Stimulated activated naive CD8-positive, alpha-beta T cell treated with anti-CD3 and anti-CD28 coated beads, Interleukin-15, amount 100 ng/mL, for 72 hours (primary cell): ENCODE measurements at regions not wholly inside any gene's neighbourhood (a gene's known extent, or its start where the extent isn't known, plus 50 kb on each side); places are given as distances from the start of the nearest gene placed in this dataset.
"Not testable (repeated sequence)": the region's sequence is repeated elsewhere in the genome, so short reads cannot be mapped to it uniquely, and the experiment has no call there.

Experiments
- ATAC-seq: fragments of 150-1000 bp; cut with Tn5 transposase; 2 replicates; pipeline ENCODE4 v1.10.0; 2021; ENCODE audit warnings: mild to moderate bottlenecking, moderate library complexity
- DNase-seq, 2 donors: peaks; one replicate each; pipeline ENCODE4 v3.0.0; 2021 to 2022
- H3K27ac Mint-ChIP-seq, 2 donors: one replicate each; pipeline ENCODE4 v1.8.0; 2022; ENCODE audit warnings: mild to moderate bottlenecking in 2 of 2, mixed read lengths in 2 of 2, moderate library complexity in 2 of 2
- H3K27me3 Mint-ChIP-seq: one replicate; pipeline ENCODE4 v1.8.0; 2022; ENCODE audit warnings: mixed read lengths
- H3K4me1 Mint-ChIP-seq: one replicate; pipeline ENCODE4 v1.8.0; 2022; ENCODE audit warnings: mild to moderate bottlenecking, mixed read lengths
- H3K4me3 Mint-ChIP-seq, 2 donors: one replicate each; pipeline ENCODE4 v1.8.0; 2022; ENCODE audit warnings: mild to moderate bottlenecking in 2 of 2, mixed read lengths in 2 of 2, moderate library complexity in 1 of 2
- H3K9me3 Mint-ChIP-seq, 2 donors: one replicate each; pipeline ENCODE4 v1.8.0; 2022; ENCODE audit warnings: mixed read lengths in 2 of 2

DNA sequence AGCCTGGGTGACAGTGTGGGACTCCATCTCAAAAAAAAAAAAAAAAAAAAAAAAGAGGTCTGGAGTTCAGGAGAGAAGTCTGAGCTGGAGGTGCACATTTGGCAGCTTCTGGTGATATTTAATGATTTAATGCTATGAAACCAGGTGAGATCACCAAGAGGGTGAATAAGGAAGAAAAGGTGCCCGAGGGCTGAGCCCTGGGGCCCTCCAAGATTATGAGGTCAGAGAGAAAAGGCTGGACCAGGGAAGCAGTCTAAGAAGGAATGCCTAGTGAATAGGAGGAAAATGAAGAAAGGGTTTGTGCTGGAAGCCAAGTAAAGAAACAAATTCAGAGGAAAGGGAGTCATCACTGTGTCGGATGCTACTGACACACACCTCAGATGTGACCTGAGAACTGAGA lies 88.0 kb upstream of the PELI1 start:
- no peak for ATAC-seq
- Mint-ChIP-seq H3K27ac (no peak overlapping the region), H3K27me3 (peaks cover 15% of the 10 kb centered on the region), H3K4me1 (peaks cover 14% of the 10 kb centered on the region), H3K9me3 (no peaks in the 10 kb centered on the region), H3K4me3 (no peak overlapping the region)
- no peak for DNase-seq

DNA sequence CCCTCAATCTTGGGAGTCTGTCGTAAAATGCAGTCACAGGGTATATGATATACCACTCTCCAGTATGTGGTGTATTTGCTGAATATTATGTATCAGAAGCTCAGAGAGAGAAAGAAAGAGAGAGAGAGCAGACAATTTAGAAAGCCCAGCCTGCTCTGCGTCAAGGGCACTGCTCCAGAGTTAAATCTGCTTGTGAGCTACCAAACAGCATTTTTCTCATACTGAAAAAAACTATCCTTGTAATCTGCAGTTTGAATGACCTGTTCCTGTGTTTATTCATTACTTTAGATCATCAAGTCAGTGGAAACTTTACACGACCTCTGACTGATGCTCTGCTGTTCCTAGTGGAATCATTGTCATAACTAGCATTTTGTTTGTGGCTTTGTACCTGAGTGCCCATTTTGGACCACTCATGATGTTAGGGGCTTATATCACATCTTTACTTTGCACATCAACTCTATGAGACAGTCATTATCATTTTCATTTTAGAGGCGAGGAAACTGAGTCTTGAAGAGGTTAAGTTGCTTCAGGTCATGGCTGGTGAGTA lies 89.2 kb upstream of the PELI1 start:
- Mint-ChIP-seq H3K9me3 (no peaks in the 10 kb centered on the region), H3K4me3 (no peak overlapping the region), H3K4me1 (peaks cover 13% of the 10 kb centered on the region), H3K27me3 (peaks cover 15% of the 10 kb centered on the region), H3K27ac (no peak overlapping the region)
- DNase-seq (no peak), ATAC-seq (no peak)

DNA sequence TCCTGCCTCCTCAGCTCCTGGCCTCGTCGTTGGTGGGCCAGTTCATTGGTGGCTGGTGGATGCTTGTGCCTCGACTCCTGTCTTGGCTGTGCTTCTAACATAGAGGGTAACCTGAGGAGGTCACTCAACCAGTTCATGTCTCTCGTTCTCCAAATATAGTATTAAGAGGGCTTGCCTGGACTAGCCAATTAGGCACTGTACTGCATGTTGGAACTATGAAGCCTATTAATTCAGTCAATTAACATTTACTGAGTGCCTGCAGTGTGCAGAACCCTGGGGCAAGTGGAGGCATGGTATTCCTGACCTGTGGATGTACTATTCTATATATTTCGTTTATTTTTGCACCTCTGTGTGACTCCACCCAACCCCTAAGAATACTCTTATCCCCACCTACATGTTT lies 89.9 kb upstream of the PELI1 start:
- Mint-ChIP-seq H3K27me3 (peaks cover 15% of the 10 kb centered on the region), H3K9me3 (no peaks in the 10 kb centered on the region), H3K4me3 (no peak overlapping the region), H3K27ac (no peak overlapping the region), H3K4me1 (peaks cover 8% of the 10 kb centered on the region)
- DNase-seq (no peak), ATAC-seq (no peak)

DNA sequence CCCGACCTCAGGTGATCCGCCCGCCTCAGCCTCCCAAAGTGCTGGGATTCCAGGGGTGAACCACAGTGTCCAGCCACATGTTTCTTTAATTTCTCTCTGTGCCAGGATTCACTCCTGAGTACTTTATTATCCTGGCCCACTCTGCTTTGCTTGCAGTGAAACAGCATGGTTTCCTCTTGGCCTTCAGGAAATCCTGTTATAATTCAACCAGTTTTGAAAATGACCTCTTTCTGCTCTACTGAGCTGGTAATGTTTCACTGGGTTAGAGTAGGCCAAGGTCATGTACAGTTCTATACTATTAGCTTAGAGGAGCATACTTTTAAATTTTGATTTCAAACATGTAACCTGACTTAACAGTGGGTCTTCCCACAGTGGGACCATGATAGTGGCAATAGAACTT lies 90.6 kb upstream of the PELI1 start:
- ATAC-seq (no peak), DNase-seq (no peak)
- no peaks in the 10 kb centered on the region for H3K9me3 Mint-ChIP-seq
- H3K4me1 Mint-ChIP-seq = peaks cover 8% of the 10 kb centered on the region
- no peak overlapping the region for H3K27ac Mint-ChIP-seq
- peaks cover 9% of the 10 kb centered on the region for H3K27me3 Mint-ChIP-seq
- H3K4me3 Mint-ChIP-seq = no peak overlapping the region

DNA sequence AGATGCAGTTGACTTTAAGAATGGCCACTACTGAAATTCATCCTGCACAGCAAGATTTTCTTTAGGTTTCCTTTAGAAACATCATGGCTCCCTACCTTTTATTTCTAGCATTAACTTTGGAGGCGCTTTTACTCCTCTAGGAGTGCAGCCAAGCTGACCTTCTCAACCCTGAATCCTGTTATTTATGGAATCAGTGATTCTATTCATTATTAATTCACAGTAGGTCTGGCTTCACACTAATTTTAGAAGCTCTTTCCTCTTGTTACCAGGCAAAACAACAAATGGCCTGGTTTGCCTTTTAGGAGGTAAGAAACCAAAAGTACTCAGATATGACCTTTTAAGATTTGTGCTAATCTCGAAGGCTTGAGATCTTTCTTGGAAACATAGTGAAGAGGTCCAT lies 93.0 kb upstream of the PELI1 start:
- Mint-ChIP-seq H3K4me1 (peaks cover 8% of the 10 kb centered on the region), H3K27me3 (no peaks in the 10 kb centered on the region), H3K27ac (no peak overlapping the region), H3K9me3 (peaks cover 0 to 13% of the 10 kb centered on the region in 2 donors), H3K4me3 (no peak overlapping the region)
- no peak for DNase-seq
- ATAC-seq = no peak

DNA sequence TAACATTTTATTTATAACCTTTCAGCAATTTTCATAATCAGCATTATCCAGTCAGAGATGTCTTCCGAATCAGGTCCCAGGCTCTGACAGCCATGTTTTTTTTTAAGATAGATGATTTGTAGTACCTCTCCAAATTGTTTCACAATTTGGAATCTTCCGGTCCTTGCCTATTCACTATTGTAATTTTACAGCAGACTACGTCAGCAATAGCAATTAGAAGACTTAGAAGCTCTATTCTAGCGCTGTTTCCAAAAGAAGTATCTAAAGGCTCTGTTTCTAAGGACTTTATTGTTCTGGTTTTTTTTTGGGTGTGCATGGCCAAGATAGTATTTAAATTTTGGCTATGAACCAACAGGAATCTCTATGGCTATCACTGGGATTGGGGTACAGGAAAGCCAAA lies 94.6 kb upstream of the PELI1 start:
- Mint-ChIP-seq H3K27me3 (no peaks in the 10 kb centered on the region), H3K4me3 (no peak overlapping the region), H3K9me3 (peaks cover 0 to 13% of the 10 kb centered on the region in 2 donors), H3K4me1 (peaks cover 8% of the 10 kb centered on the region), H3K27ac (no peak overlapping the region)
- ATAC-seq = no peak
- no peak for DNase-seq

DNA sequence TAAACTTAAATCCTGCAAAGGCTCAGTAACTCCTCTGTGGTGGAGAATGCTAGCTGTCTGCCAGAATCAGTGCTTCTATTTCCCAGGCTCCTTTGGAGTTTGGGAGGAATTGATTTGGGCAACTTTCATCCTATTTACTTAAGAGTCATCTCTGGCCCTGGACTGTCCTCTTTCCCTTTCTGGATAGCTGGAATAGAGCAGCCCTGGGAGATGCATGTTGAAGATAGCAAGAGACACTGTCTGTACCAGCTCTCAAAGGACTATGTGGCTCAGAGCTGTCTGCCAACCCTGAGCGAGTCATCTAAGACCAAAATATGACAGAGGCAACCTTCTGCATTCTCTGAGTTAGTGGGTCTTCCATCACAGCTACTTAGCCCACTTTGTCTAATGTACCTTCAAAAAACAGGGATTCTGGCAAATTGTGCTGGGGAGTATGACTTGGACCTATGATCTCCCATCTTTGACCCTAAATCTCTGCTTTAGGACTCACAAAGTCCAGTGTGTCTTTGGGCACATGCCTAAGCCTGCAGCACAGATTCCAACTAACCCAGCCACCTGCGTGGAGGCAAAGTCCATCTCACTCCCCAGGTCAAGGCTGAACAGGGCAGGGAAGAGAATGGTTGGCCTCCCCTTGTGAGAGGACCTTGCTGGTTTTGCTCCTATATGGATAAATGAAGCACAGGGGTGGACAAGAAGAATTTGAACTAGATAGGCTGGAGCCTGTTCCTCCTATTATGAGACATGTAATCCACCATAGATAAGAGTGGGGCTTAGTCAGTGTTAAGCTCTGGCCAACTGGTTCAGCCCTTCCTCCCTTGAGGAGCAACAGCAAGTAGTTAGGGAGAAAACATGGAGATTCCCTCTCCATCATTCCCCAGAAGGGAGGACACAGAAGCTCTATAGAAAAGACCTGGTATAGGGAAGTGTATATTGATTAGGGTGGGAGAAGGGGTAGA lies 99.1 kb upstream of the PELI1 start:
- Mint-ChIP-seq H3K9me3 (peaks cover 0 to 13% of the 10 kb centered on the region in 2 donors), H3K27ac (peak overlapping the region in 1 of 2 donors; percentile 3), H3K4me1 (no peaks in the 10 kb centered on the region), H3K27me3 (no peaks in the 10 kb centered on the region), H3K4me3 (no peak overlapping the region)
- DNase-seq (no peak), ATAC-seq (no peak)

DNA sequence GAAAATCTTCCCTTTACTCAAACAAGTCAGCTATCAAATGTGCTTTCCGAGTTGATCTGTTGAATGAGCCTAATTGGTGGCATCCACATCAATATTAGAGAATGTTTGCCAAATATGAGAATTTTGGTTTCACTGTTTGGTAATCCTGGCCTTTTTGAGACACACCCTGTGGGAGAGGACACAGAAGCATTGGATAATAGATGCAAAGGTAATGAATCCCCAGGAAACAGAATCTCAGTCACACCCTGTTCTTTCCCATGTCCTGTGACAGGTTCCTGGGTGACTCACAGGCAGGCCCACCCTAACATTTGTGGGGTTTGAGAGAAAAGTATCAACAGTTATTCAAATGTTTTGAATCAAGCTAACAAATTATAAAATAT lies 99.8 kb upstream of the PELI1 start:
- H3K27me3 Mint-ChIP-seq = no peaks in the 10 kb centered on the region
- DNase-seq (no peak), ATAC-seq (no peak)
- no peaks in the 10 kb centered on the region for H3K4me1 Mint-ChIP-seq
- no peak overlapping the region for H3K4me3 Mint-ChIP-seq
- H3K9me3 Mint-ChIP-seq = peaks cover 0 to 13% of the 10 kb centered on the region in 2 donors
- H3K27ac Mint-ChIP-seq = no peak overlapping the region

DNA sequence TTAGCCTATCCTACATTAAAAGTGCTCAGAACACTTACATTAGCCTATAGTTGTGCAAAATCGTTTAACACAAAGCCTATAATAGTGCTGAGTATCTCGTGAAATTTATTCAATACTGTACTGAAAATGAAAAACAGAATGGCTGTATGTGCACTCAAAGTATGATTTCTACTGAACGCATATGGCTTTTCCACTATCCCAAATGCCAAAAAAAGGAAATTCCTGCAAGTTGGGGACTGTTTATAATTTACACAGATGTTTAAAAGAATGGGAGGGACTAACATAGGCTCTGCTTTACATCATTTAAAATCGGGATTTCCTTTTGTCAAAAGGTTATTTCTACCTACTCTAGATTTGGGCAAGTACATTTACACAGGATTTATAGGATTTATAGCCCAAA lies 101.4 kb upstream of the PELI1 start:
- ATAC-seq = no peak
- Mint-ChIP-seq H3K9me3 (peaks cover 0 to 13% of the 10 kb centered on the region in 2 donors), H3K27me3 (no peaks in the 10 kb centered on the region), H3K4me3 (no peak overlapping the region), H3K27ac (no peak overlapping the region), H3K4me1 (no peaks in the 10 kb centered on the region)
- no peak for DNase-seq

DNA sequence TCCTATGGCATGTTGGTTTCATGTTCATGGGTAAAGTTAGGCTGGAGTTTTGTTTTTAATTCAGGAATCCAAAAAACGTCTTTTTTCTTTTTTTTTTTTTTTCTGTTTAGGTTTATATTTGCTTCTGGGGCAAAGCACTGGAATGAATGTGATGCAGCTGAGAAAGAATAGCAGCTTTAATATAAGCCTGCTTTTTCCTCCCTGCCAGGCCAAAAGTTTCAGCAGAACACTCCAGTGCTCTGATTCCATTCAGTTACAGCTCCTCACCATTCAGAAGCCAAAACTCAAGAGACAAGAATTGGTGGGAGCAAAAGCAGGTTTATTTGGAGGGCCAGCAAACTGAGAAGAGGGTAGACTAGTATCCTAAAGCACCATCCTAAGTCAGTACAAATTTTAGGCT lies 102.7 kb upstream of the PELI1 start:
- ATAC-seq (no peak), DNase-seq (no peak)
- H3K9me3 Mint-ChIP-seq = peaks cover 0 to 2% of the 10 kb centered on the region in 2 donors
- H3K27me3 Mint-ChIP-seq = no peaks in the 10 kb centered on the region
- no peak overlapping the region for H3K4me3 Mint-ChIP-seq
- peak overlapping the region in 1 of 2 donors; percentile 58 for H3K27ac Mint-ChIP-seq
- no peaks in the 10 kb centered on the region for H3K4me1 Mint-ChIP-seq

DNA sequence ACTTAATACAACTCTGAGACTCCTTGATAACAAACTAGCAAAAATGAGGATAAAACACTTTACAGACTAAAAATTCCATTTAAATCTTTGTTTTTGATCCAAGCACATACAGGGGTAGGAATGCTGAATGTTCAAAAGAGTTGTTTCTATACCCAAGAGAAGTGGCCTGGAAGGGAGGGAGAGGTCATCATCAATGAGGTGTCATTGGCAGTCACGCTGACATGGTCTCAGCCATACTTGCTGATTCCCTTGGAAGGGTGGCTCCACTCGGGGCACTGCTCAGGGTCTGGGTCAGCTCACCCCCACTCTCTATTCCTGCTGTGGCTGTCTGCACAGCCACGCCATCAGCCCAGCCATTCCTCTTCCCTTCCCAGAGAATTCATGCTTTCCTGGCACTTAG lies 105.2 kb upstream of the PELI1 start:
- ATAC-seq = no peak

DNA sequence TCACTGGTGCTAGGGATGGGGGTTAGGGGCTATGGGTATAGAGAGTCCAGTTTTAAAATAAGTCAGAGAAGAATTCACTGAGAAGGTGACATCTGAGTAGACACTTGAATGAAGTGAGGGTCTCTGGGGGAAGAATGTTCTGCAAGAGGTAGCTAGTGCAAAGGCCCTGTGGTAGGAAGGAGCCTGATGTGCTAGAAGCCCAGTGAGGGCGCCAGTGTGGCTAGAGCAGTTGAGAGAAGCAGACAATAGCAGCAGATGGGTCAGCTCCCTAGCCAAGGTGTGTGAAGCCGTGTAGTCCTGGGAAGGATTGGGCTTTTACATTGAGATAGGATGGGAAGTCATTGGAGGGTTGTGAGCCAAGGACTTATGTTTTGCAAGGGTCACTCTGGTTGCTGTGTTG lies 105.8 kb upstream of the PELI1 start:
- Mint-ChIP-seq H3K9me3 (no peaks in the 10 kb centered on the region), H3K4me3 (no peak overlapping the region), H3K27ac (peak overlapping the region in 1 of 2 donors; percentile 46), H3K4me1 (peaks cover 6% of the 10 kb centered on the region), H3K27me3 (no peaks in the 10 kb centered on the region)
- DNase-seq (no peak), ATAC-seq (no peak)

More for the DNA sequence above, 105.2 kb upstream of the PELI1 start:
- no peak for DNase-seq
- no peak overlapping the region for H3K4me3 Mint-ChIP-seq
- H3K27ac Mint-ChIP-seq = no peak overlapping the region
- H3K4me1 Mint-ChIP-seq = peaks cover 6% of the 10 kb centered on the region
- no peaks in the 10 kb centered on the region for H3K27me3 Mint-ChIP-seq
- no peaks in the 10 kb centered on the region for H3K9me3 Mint-ChIP-seq

DNA sequence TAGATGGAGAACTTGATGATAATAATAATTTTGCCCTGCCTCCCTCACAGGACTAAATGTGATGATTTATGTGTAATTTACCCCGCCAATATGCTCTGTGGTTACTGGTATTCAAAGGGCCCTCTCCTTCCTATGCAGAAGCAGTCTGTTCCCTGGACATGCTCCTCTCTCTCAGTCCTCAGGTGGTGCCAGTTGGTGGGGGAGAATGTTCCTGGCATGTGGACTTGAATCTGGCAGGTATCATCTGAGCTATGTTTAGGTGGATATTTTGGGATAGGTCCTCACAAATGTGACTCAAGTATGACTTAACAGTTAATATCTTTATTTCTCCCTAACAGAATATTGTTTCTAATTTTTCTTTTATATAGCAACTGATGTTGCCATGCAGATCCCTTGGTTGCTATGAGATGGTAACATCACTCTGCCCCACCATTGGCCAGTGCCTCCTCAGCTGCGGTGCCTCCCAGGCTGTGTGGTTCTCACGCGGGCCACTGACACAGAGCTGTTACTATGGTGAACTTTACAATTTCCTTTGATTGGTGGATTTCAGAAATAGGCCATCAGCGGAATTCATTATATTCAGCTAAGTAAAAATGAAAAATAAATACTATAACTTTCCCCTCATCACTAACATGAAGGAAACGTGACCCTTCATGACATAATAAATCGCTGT lies 106.7 kb upstream of the PELI1 start:
- Mint-ChIP-seq H3K9me3 (no peaks in the 10 kb centered on the region), H3K4me3 (no peak overlapping the region), H3K4me1 (peaks cover 6% of the 10 kb centered on the region), H3K27me3 (no peaks in the 10 kb centered on the region), H3K27ac (no peak overlapping the region)
- DNase-seq (no peak), ATAC-seq (no peak)

DNA sequence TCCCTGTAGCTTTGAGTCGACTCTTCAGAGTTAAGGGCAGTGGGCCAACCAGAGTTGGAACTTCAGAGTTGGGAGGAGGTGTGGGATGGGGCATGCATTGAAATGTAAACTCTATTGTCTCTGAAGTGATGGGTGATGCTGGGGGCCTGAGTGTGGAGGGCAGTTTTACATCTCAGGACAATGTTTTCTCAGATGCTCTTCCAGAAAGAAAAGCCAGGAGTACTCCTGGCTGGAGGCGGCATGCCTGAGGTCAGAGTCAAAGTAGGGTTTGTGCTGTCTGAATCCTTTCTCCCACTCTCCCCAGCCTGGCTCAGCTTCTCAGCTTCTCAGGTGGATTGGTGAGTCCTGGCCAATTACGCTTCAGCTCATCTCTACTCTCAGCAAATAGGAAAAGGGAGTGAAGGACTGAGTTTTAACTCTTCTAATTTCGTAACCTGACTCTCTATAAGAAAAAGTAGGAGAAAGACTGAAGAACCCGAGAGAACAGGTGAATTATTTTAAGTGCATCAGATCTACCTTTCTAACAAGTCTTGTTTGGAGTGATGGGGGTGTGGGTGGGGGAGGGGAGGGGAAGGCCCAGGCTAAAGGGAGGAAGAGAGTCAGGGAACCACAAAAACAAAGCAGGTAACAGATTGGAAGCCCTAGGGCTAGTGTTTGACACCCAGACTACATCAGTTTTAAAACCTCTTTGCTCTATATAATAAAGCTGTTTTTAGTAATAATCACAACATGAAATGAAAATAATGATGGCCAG lies 107.5 kb upstream of the PELI1 start:
- peaks cover 6% of the 10 kb centered on the region for H3K4me1 Mint-ChIP-seq
- no peak overlapping the region for H3K4me3 Mint-ChIP-seq
- H3K9me3 Mint-ChIP-seq = no peaks in the 10 kb centered on the region
- H3K27me3 Mint-ChIP-seq = no peaks in the 10 kb centered on the region
- peak overlapping the region in 1 of 2 donors; percentile 8 for H3K27ac Mint-ChIP-seq
- DNase-seq (no peak), ATAC-seq (no peak)

DNA sequence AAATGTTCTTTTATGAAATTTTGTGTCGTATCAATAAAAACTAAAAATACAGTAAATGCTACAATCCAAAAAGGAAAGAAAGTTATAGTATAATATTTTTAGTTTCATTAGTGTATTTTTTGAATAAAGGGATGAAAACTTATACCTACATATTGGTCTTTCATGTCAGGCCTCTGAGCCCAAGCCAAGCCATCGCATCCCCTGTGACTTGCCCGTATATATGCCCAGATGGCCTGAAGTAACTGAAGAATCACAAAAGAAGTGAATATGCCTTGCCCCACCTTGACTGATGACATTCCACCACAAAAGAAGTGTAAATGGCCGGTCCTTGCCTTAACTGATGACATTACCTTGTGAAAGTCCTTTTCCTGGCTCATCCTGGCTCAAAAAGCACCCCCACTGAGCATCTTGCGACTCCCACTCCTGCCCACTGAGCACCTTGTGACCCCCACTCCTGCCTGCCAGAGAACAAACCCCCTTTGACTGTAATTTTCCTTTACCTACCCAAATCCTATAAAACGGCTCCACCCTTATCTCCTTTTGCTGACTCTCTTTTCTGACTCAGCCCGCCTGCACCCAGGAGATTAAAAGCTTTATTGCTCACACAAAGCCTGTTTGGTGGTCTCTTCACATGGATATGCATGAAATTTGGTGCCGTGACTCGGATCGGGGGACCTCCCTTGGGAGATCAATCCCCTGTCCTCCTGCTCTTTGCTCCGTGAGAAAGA lies 108.2 kb upstream of the PELI1 start:
- not testable (repeated sequence) for H3K4me3 Mint-ChIP-seq, H3K4me1 Mint-ChIP-seq, H3K27me3 Mint-ChIP-seq, ATAC-seq, DNase-seq, H3K9me3 Mint-ChIP-seq
- peak overlapping the region in 1 of 2 donors; percentile 81 for H3K27ac Mint-ChIP-seq
